ENCODE measurements at regions not wholly inside any gene's neighbourhood (a gene's known extent, or its start where the extent isn't known, plus 50 kb on each side); places are given as distances from the start of the nearest gene placed in this dataset.
A peak's percentile ranks its signal among the peaks of the same experiment; 100 is the strongest.

DNA sequence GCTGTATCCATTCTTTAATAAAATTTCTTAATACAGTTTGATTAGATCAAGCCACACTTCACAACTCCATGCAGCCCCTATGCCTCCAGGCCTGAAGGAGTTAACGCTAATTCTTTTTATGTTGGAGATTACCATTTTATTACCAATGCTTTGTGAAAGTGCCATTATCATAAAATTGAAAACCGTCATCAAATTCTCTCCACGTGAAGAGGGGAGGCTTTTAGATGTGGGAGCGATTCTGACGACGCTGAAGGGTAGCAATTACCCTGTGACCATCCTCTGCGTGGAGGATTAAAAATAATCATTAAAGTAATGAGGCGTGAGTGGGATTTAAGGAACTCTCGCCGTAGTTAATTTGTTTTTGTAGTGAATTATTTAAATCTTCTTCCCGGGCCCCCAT lies 278.8 kb downstream of the CRLF2 start:
- H3K9me3 ChIP-seq (ENCODE audit: control insufficient read depth, low read length), result no peaks in the 10 kb centered on the region
- no peak for DNase-seq (ENCODE audit: low read depth)
- no peak overlapping the region for H3K4me3 ChIP-seq (ENCODE audit: low read length)
- no peak overlapping the region for H3K9ac ChIP-seq (ENCODE audit: low read length)
- H3K27me3 ChIP-seq (replicated peaks; ENCODE audit: control insufficient read depth, insufficient read depth, low read length), result no peaks in the 10 kb centered on the region
- no peaks in the 10 kb centered on the region for H3K4me1 ChIP-seq (ENCODE audit: control insufficient read depth, insufficient read depth, low read length)
- H3K36me3 ChIP-seq (ENCODE audit: control insufficient read depth, insufficient read depth, low read length, severe bottlenecking), result no peaks in the 10 kb centered on the region

DNA sequence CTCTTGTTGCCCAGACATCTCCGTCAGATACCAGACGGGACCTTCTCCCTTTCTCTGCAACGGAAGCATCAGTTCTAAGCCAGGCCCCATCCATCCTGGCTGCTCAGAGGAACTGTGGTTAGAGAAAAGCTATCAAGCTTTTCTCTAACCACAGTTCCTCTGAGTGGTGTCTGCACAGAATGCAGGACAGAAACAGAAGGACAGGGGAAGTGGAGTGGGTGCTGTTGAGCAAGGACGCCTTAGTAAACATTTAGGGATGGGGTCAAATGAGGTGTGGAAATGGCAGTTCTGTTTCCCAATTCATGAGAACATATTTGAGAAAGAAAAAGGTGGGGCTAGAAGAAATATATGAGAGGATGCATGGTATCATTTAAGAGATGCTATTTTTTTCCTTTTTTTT lies 283.8 kb downstream of the CRLF2 start:
- DNase-seq (ENCODE audit: low read depth), result no peak
- Histone ChIP-seq H3K4me3 (ENCODE audit: low read length) (no peak overlapping the region), H3K36me3 (ENCODE audit: control insufficient read depth, insufficient read depth, low read length, severe bottlenecking) (no peaks in the 10 kb centered on the region), H3K4me1 (ENCODE audit: control insufficient read depth, insufficient read depth, low read length) (no peaks in the 10 kb centered on the region), H3K9ac (ENCODE audit: low read length) (no peak overlapping the region), H3K27me3 (replicated peaks; ENCODE audit: control insufficient read depth, insufficient read depth, low read length) (no peaks in the 10 kb centered on the region), H3K9me3 (ENCODE audit: control insufficient read depth, low read length) (no peaks in the 10 kb centered on the region)

DNA sequence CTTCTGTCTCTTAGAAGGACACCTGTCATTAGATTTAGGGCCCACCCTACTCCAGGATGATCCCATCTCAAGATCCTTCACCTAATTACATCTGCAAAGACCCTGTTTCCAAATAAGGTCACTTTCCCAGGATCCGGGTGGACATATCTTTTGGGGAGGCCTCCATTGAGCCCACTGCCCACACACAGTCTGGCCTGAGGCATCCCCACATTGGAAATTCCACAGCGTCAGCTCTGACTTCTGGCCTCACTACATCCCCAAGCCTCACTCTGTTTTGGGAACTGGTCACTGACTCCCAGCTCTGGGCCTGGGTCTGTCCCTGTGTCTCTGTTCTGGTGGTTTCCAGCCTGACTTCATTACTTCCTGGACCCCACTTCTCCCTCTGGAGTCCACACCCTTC lies 285.5 kb downstream of the CRLF2 start:
- DNase-seq (ENCODE audit: low read depth), result no peak
- H3K27me3 ChIP-seq (replicated peaks; ENCODE audit: control insufficient read depth, insufficient read depth, low read length), result no peaks in the 10 kb centered on the region
- no peak overlapping the region for H3K9ac ChIP-seq (ENCODE audit: low read length)
- no peaks in the 10 kb centered on the region for H3K36me3 ChIP-seq (ENCODE audit: control insufficient read depth, insufficient read depth, low read length, severe bottlenecking)
- H3K9me3 ChIP-seq (ENCODE audit: control insufficient read depth, low read length), result no peaks in the 10 kb centered on the region
- H3K4me1 ChIP-seq (ENCODE audit: control insufficient read depth, insufficient read depth, low read length), result no peaks in the 10 kb centered on the region
- H3K4me3 ChIP-seq (ENCODE audit: low read length), result no peak overlapping the region

DNA sequence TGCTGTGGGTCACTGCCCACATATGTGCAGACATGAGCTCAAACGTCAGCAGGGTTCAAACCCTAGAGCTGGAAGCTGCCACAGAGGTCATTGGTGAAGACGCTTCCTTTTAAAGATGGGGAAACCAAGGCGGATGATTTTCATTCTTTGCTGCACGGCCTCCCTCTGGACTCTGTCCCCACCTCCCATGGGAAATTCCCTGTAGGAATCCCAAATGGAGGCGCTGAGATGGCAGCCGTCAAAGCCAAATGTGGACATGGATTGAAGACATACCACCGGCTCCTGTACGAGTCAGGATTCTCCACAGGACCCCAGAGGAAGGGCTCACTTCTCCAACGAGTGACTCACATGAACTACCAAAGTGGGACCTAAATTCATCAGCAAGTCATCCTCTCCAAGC lies 286.4 kb downstream of the CRLF2 start:
- H3K4me1 ChIP-seq (ENCODE audit: control insufficient read depth, insufficient read depth, low read length), result no peaks in the 10 kb centered on the region
- H3K36me3 ChIP-seq (ENCODE audit: control insufficient read depth, insufficient read depth, low read length, severe bottlenecking), result no peaks in the 10 kb centered on the region
- no peak for DNase-seq (ENCODE audit: low read depth)
- H3K9me3 ChIP-seq (ENCODE audit: control insufficient read depth, low read length), result no peaks in the 10 kb centered on the region
- no peak overlapping the region for H3K4me3 ChIP-seq (ENCODE audit: low read length)
- H3K9ac ChIP-seq (ENCODE audit: low read length), result no peak overlapping the region
- H3K27me3 ChIP-seq (replicated peaks; ENCODE audit: control insufficient read depth, insufficient read depth, low read length), result no peaks in the 10 kb centered on the region

DNA sequence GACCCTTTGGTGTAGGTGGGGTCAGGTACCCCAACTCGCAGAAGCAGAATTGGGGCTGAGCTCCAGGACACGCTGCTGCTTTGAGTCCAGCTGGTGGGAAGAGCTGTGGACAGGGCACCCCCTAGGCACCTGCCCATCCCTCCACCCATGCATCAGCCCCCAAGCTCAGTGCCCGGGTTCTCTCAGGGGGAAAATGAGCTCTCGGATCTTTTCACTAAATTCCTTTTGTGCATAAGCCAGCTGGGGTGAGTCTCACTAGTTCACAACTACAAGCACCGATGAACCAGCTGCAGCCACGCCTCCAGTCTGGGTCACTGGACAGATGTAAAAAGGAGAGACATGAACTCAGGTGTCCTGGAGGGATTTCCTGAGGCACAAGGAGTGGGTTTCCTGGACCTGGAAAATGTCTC lies 286.8 kb downstream of the CRLF2 start:
- no peak overlapping the region for H3K9ac ChIP-seq (ENCODE audit: low read length)

DNA sequence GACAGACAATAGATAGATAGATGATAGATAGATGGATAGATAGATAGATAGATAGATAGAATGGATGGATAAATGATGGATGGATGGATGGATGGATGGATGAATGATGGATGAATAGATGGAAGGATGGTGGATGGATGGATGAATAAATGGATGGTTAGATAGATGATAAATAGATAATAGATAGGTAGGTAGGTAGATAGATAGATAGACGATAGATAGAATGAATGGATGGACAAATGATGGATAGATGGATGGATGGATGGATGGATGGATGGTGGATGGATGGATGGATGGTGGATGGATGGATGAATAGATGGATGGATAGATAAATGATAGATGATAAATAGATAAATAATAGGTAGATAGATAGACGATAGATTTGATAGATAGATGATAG lies 287.4 kb downstream of the CRLF2 start:
- H3K4me3 ChIP-seq (ENCODE audit: low read length), result no peak overlapping the region

More for the DNA sequence above, 286.8 kb downstream of the CRLF2 start:
- Histone ChIP-seq H3K9me3 (ENCODE audit: control insufficient read depth, low read length) (no peaks in the 10 kb centered on the region), H3K36me3 (ENCODE audit: control insufficient read depth, insufficient read depth, low read length, severe bottlenecking) (no peaks in the 10 kb centered on the region), H3K4me3 (ENCODE audit: low read length) (no peak overlapping the region), H3K4me1 (ENCODE audit: control insufficient read depth, insufficient read depth, low read length) (no peaks in the 10 kb centered on the region), H3K27me3 (replicated peaks; ENCODE audit: control insufficient read depth, insufficient read depth, low read length) (no peaks in the 10 kb centered on the region)
- DNase-seq (ENCODE audit: low read depth), result no peak

DNA sequence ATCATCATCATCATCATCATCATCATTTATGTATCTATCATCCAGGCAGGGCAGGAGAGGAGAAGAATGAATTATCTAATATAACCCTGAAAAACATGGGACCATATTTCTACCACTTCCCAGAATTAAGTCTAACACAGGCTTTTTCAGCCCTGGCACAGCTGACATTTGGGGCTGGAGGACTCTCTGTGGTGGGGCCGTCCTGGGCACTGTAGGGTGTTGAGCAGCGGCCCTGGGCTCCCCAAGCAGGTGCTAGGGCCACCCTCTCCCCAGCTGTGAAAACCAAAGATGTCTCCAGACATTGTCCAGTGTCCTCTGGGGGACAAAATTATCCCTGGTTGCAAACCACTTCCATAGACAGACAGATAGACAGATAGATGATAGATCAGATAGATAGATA lies 288.4 kb downstream of the CRLF2 start:
- no peak overlapping the region for H3K4me3 ChIP-seq (ENCODE audit: low read length)
- no peak overlapping the region for H3K9ac ChIP-seq (ENCODE audit: low read length)
- H3K4me1 ChIP-seq (ENCODE audit: control insufficient read depth, insufficient read depth, low read length), result no peaks in the 10 kb centered on the region
- no peaks in the 10 kb centered on the region for H3K36me3 ChIP-seq (ENCODE audit: control insufficient read depth, insufficient read depth, low read length, severe bottlenecking)
- no peaks in the 10 kb centered on the region for H3K9me3 ChIP-seq (ENCODE audit: control insufficient read depth, low read length)
- DNase-seq (ENCODE audit: low read depth), result no peak
- no peaks in the 10 kb centered on the region for H3K27me3 ChIP-seq (replicated peaks; ENCODE audit: control insufficient read depth, insufficient read depth, low read length)

More for the DNA sequence above, 287.4 kb downstream of the CRLF2 start:
- H3K9me3 ChIP-seq (ENCODE audit: control insufficient read depth, low read length), result no peaks in the 10 kb centered on the region
- no peaks in the 10 kb centered on the region for H3K27me3 ChIP-seq (replicated peaks; ENCODE audit: control insufficient read depth, insufficient read depth, low read length)
- H3K36me3 ChIP-seq (ENCODE audit: control insufficient read depth, insufficient read depth, low read length, severe bottlenecking), result no peaks in the 10 kb centered on the region
- DNase-seq (ENCODE audit: low read depth), result no peak
- H3K9ac ChIP-seq (ENCODE audit: low read length), result no peak overlapping the region
- no peaks in the 10 kb centered on the region for H3K4me1 ChIP-seq (ENCODE audit: control insufficient read depth, insufficient read depth, low read length)

DNA sequence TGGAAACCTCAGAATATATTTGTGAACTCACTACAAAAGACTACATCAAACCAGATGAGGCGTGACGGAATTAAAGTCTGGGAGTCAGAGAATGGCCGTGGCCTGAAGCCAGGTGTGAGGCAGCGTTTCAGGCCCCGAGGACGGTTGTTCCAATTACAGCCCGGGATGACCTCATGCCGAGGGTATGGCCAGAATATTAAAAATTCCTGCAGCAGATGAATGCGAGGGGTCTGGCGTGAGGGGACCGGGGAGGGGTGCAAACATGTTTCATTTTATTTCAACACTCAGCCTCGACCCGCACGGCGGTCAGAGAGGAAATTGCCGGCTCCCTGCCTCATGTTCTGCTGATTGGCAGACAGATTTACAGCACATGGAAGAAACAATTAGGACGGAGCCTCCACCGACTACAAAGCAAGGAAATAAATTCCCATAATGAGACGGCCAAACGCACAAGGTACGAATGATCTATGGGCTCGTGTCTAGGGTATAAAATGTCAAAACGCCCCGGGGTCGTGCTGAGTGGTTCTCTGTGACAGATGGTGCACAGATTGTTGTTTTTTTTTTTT lies 289.7 kb downstream of the SHOX start:
- Histone ChIP-seq H3K36me3 (ENCODE audit: control insufficient read depth, insufficient read depth, low read length, severe bottlenecking) (no peaks in the 10 kb centered on the region), H3K9me3 (ENCODE audit: control insufficient read depth, low read length) (no peaks in the 10 kb centered on the region), H3K9ac (ENCODE audit: low read length) (no peak overlapping the region), H3K27me3 (replicated peaks; ENCODE audit: control insufficient read depth, insufficient read depth, low read length) (no peaks in the 10 kb centered on the region), H3K4me1 (ENCODE audit: control insufficient read depth, insufficient read depth, low read length) (no peaks in the 10 kb centered on the region), H3K4me3 (ENCODE audit: low read length) (peak overlapping the region; percentile 6)
- DNase-seq (ENCODE audit: low read depth), result peak; percentile 88

DNA sequence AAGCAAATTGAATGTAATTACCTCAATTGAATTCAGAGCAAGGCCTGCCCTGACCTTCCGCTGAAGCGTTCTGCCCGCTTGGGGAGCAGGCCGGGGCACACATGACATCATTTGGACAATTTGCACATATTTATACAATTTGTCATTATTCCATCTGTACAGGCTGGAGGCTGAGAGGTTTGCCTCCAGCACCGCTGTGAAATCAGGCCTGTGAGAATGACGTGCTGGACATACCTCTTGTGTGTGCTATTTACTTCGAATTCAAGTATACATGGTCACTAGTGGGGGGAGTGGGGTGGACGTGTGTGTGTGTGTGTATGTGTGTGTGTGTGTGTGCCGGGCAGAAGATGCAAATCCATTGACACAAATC lies 285.6 kb downstream of the SHOX start:
- peak; percentile 60 for DNase-seq (ENCODE audit: low read depth)
- Histone ChIP-seq H3K36me3 (ENCODE audit: control insufficient read depth, insufficient read depth, low read length, severe bottlenecking) (no peaks in the 10 kb centered on the region), H3K4me1 (ENCODE audit: control insufficient read depth, insufficient read depth, low read length) (no peaks in the 10 kb centered on the region), H3K9ac (ENCODE audit: low read length) (no peak overlapping the region), H3K27me3 (replicated peaks; ENCODE audit: control insufficient read depth, insufficient read depth, low read length) (no peaks in the 10 kb centered on the region), H3K4me3 (ENCODE audit: low read length) (no peak overlapping the region), H3K9me3 (ENCODE audit: control insufficient read depth, low read length) (no peaks in the 10 kb centered on the region)

DNA sequence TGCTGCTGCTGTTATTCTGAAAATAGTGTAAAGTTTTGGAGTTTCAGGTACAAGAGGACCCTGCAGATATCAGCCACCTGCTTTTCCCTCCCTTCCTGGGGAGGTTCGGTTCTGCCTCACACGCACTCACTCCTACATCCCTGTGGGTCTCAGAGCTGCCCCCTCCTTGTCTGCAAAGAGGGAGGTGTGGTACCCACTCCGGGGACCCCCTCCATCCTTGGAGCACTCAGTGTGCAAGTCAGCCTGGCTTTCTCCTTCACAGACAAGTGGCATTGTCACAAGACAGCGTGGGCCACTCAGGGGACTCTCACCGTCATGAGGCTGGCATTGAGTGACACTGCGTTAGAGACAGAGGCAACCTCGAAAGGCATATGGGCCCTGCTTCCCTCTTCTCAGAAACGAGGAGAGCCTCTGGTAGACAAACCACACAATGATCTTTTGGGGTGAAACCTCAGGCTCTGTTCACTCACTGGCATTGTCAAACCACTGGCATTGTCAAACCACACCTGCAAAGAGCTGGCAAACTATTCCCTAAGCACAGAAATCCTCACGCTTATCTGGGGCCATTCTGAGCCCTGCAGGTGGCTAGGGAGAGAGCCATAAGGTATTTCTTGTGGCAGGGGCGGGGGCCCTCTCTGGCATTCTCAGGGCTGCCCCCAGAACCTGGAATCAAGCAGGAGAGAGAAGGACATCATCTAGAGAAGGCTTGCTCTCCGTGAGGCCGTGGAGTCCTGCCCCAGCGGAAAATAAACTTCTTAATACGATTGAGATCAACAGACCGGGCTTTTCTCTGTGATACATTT lies 285.0 kb downstream of the SHOX start:
- H3K4me1 ChIP-seq (ENCODE audit: control insufficient read depth, insufficient read depth, low read length), result no peaks in the 10 kb centered on the region
- no peaks in the 10 kb centered on the region for H3K27me3 ChIP-seq (replicated peaks; ENCODE audit: control insufficient read depth, insufficient read depth, low read length)
- no peak for DNase-seq (ENCODE audit: low read depth)
- H3K9me3 ChIP-seq (ENCODE audit: control insufficient read depth, low read length), result no peaks in the 10 kb centered on the region
- no peak overlapping the region for H3K9ac ChIP-seq (ENCODE audit: low read length)
- no peaks in the 10 kb centered on the region for H3K36me3 ChIP-seq (ENCODE audit: control insufficient read depth, insufficient read depth, low read length, severe bottlenecking)
- H3K4me3 ChIP-seq (ENCODE audit: low read length), result no peak overlapping the region

DNA sequence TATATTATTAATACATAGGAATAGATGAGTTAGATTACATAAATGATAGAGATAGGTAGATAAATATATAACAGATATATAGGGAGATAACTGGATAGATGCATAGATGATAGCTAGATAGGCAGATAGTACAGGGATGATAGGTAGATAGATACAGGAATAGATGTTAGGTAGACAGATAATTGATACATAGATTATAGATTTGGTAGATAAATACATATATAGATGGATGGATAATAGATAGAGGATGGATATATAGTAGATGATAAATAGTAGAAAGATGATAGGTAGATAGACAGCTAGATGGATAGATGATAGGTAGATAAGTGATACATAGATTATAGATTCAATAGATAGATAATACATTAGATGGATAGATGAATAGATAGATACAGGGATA lies 283.6 kb downstream of the SHOX start:
- Histone ChIP-seq H3K9ac (ENCODE audit: low read length) (no peak overlapping the region), H3K27me3 (replicated peaks; ENCODE audit: control insufficient read depth, insufficient read depth, low read length) (no peaks in the 10 kb centered on the region), H3K9me3 (ENCODE audit: control insufficient read depth, low read length) (no peaks in the 10 kb centered on the region), H3K4me3 (ENCODE audit: low read length) (no peak overlapping the region), H3K4me1 (ENCODE audit: control insufficient read depth, insufficient read depth, low read length) (no peaks in the 10 kb centered on the region), H3K36me3 (ENCODE audit: control insufficient read depth, insufficient read depth, low read length, severe bottlenecking) (no peaks in the 10 kb centered on the region)
- no peak for DNase-seq (ENCODE audit: low read depth)

DNA sequence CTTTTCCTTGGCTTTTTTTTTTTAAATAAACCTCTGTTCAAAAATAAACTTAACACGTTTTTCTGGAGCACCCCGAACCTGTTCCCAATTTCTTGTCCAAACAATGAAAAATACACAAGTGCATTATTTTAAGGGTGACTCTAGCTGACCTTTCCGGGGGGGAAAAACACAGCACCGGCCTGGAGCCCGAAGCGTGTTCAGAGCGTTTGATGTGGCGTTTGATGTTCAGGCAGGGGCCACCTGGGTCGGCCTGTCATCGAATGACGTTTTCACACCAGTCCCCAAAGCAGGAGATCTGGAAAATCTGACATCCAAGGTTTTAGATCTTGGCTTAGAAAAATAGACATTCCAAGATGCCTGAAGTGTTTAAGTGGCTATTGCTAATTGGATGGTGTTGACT lies 282.1 kb downstream of the SHOX start:
- Histone ChIP-seq H3K27me3 (replicated peaks; ENCODE audit: control insufficient read depth, insufficient read depth, low read length) (no peaks in the 10 kb centered on the region), H3K9me3 (ENCODE audit: control insufficient read depth, low read length) (no peaks in the 10 kb centered on the region), H3K4me1 (ENCODE audit: control insufficient read depth, insufficient read depth, low read length) (no peaks in the 10 kb centered on the region), H3K36me3 (ENCODE audit: control insufficient read depth, insufficient read depth, low read length, severe bottlenecking) (no peaks in the 10 kb centered on the region), H3K9ac (ENCODE audit: low read length) (no peak overlapping the region), H3K4me3 (ENCODE audit: low read length) (no peak overlapping the region)
- DNase-seq (ENCODE audit: low read depth), result no peak
